ENCODE measurements at regions not wholly inside any gene's neighbourhood (a gene's known extent, or its start where the extent isn't known, plus 50 kb on each side); places are given as distances from the start of the nearest gene placed in this dataset.

DNA sequence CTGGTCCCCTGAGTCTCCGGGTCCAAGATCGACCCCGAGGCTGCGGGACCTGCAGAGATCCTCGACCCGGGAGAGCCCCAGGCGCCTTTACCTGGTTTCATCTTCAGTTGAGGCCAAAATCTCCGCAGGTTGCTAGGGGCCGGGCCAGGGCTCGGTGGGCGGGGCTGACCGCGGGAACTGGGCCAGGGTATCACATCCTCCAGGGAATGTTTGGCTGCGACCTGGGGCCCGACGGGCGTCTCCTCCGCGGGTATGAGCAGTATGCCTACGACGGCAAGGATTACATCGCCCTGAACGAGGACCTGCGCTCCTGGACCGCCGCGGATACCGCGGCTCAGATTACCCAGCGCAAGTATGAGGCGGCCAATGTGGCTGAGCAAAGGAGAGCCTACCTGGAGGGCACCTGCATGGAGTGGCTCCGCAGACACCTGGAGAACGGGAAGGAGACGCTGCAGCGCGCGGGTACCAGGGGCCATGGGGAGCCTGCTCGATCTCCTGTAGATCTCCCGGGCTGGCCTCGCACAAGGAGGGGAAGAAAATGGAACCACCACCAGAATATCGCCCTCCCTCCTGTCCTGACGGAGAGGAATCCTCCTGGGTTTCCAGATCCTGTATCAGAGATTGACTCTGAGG is 53.8 kb upstream of the POLR1H start:
- Histone ChIP-seq H3K27me3 (ENCODE audit: insufficient read depth, low read depth, low read length) (peaks cover 50% of the 10 kb centered on the region), H3K4me2 (ENCODE audit: low read length) (no peak overlapping the region)

DNA sequence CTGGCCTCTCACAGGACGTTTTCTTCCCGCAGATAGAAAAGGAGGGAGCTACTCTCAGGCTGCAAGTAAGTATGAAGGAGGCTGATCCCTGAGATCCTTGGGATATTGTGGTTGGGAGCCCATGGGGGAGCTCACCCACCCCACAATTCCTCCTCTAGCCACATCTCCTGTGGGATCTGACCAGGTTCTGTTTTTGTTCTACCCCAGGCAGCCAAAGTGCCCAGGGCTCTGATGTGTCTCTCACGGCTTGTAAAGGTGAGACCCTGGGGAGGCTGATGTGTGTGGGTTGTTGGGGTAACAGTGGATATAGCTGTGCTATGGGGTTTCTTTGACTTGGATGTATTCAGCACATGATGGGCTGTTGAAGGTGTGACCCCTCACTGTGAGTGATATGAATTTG is 52.0 kb upstream of the POLR1H start:
- H3K9ac ChIP-seq (ENCODE audit: low read length) = no peak overlapping the region
- no peaks in the 10 kb centered on the region for H3K9me3 ChIP-seq (ENCODE audit: low read length)
- H3F3A ChIP-seq (ENCODE audit: insufficient read depth, low read length, poor library complexity, severe bottlenecking) = no peaks in the 10 kb centered on the region
- H3K4me3 ChIP-seq (ENCODE audit: low read length) = no peak overlapping the region
- no peaks in the 10 kb centered on the region for H4K20me1 ChIP-seq (ENCODE audit: insufficient read depth)
- H3K27ac ChIP-seq (ENCODE audit: low read length) = no peak overlapping the region
- no peaks in the 10 kb centered on the region for H3K36me3 ChIP-seq (ENCODE audit: insufficient read depth, low read length)
- TF ChIP-seq, protein P1, sequence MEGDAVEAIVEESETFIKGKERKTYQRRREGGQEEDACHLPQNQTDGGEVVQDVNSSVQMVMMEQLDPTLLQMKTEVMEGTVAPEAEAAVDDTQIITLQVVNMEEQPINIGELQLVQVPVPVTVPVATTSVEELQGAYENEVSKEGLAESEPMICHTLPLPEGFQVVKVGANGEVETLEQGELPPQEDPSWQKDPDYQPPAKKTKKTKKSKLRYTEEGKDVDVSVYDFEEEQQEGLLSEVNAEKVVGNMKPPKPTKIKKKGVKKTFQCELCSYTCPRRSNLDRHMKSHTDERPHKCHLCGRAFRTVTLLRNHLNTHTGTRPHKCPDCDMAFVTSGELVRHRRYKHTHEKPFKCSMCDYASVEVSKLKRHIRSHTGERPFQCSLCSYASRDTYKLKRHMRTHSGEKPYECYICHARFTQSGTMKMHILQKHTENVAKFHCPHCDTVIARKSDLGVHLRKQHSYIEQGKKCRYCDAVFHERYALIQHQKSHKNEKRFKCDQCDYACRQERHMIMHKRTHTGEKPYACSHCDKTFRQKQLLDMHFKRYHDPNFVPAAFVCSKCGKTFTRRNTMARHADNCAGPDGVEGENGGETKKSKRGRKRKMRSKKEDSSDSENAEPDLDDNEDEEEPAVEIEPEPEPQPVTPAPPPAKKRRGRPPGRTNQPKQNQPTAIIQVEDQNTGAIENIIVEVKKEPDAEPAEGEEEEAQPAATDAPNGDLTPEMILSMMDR (IDR thresholded peaks at IDR 0.05; ENCODE audit: poor library complexity, severe bottlenecking) = no peak
- no peak for TF ChIP-seq TAF1 (IDR thresholded peaks at IDR 0.05; ENCODE audit: low read depth)
- no peak for TF ChIP-seq SMC3 (conservative IDR thresholded peaks at IDR 0.05; ENCODE audit: poor library complexity)
- TF ChIP-seq EZH2 (IDR thresholded peaks at IDR 0.05; ENCODE audit: borderline replicate concordance, insufficient read depth, low read length, poor library complexity, severe bottlenecking) = no peak
- no peak for TF ChIP-seq RAD21 (conservative IDR thresholded peaks at IDR 0.05)
- no peak overlapping the region for H3K4me2 ChIP-seq (ENCODE audit: low read length)
- no peaks in the 10 kb centered on the region for H3K9me2 ChIP-seq (ENCODE audit: insufficient read depth, low read length)
- no peak overlapping the region for H2AFZ ChIP-seq (ENCODE audit: low read depth, low read length)
- H3K79me2 ChIP-seq (replicated peaks; ENCODE audit: insufficient read depth, low read length) = no peaks in the 10 kb centered on the region
- peaks cover 50% of the 10 kb centered on the region for H3K27me3 ChIP-seq (ENCODE audit: insufficient read depth, low read depth, low read length)

More for the DNA sequence above, 53.8 kb upstream of the POLR1H start:
- Histone ChIP-seq H3F3A (ENCODE audit: insufficient read depth, low read length, poor library complexity, severe bottlenecking) (no peaks in the 10 kb centered on the region), H2AFZ (ENCODE audit: low read depth, low read length) (no peak overlapping the region), H3K79me2 (replicated peaks; ENCODE audit: insufficient read depth, low read length) (no peaks in the 10 kb centered on the region), H3K36me3 (ENCODE audit: insufficient read depth, low read length) (no peaks in the 10 kb centered on the region), H3K9me2 (ENCODE audit: insufficient read depth, low read length) (no peaks in the 10 kb centered on the region), H3K9me3 (ENCODE audit: low read length) (no peaks in the 10 kb centered on the region), H3K27ac (ENCODE audit: low read length) (no peak overlapping the region), H4K20me1 (ENCODE audit: insufficient read depth) (no peaks in the 10 kb centered on the region), H3K9ac (ENCODE audit: low read length) (no peak overlapping the region), H3K4me3 (ENCODE audit: low read length) (peak overlapping the region; percentile 51)
- TF ChIP-seq REST (IDR thresholded peaks at IDR 0.05; ENCODE audit: borderline replicate concordance) (no peak), SMC3 (conservative IDR thresholded peaks at IDR 0.05; ENCODE audit: poor library complexity) (no peak), TAF1 (IDR thresholded peaks at IDR 0.05; ENCODE audit: low read depth) (no peak), POLR2AphosphoS5 (IDR thresholded peaks at IDR 0.05) (no peak), EP300 (conservative IDR thresholded peaks at IDR 0.05; ENCODE audit: poor library complexity, severe bottlenecking) (no peak), MXI1 (conservative IDR thresholded peaks at IDR 0.05; ENCODE audit: poor library complexity, severe bottlenecking) (no peak), RAD21 (conservative IDR thresholded peaks at IDR 0.05) (no peak), EZH2 (IDR thresholded peaks at IDR 0.05; ENCODE audit: borderline replicate concordance, insufficient read depth, low read length, poor library complexity, severe bottlenecking) (no peak)
- TF ChIP-seq, protein P1 (IDR thresholded peaks at IDR 0.05; ENCODE audit: poor library complexity, severe bottlenecking) = no peak
